ENCODE measurements at regions not wholly inside any gene's neighbourhood (a gene's known extent, or its start where the extent isn't known, plus 50 kb on each side); places are given as distances from the start of the nearest gene placed in this dataset.
A peak's percentile ranks its signal among the peaks of the same experiment; 100 is the strongest.
"Not testable (repeated sequence)": the region's sequence is repeated elsewhere in the genome, so short reads cannot be mapped to it uniquely, and the experiment has no call there.

GRCh38 chr7:76879733-76880288 lies 152.3 kb downstream of the SPDYE17 start:
- H3K27me3 ChIP-seq; H3K9me3 ChIP-seq; H3K27ac ChIP-seq; H3K4me1 ChIP-seq; intact Hi-C loops (cut with DNase I; ENCODE audit: low total_unique reads); H3K4me3 ChIP-seq; H3K36me3 ChIP-seq; DNase-seq; in situ Hi-C loops (cut with MboI; ENCODE audit: low pct_ligation_motif_present in 1 of 4, low pct_unique_long_range_greater_than_20kb in 1 of 4, low sequenced_read_pairs in 3 of 4): not testable (repeated sequence)
- WGBS, 2 donors (ENCODE audit: low coverage in 1 of 2) = 86% methylated on average over 7 of the region's 7 CpGs; no CpG with 5 or more reads in 1 of the 2 donors

GRCh38 chr7:76875760-76876159 lies 156.4 kb downstream of the SPDYE17 start:
- H3K27ac ChIP-seq; in situ Hi-C loops (cut with MboI; ENCODE audit: low pct_ligation_motif_present in 1 of 4, low pct_unique_long_range_greater_than_20kb in 1 of 4, low sequenced_read_pairs in 3 of 4); H3K9me3 ChIP-seq; DNase-seq; H3K36me3 ChIP-seq; H3K4me1 ChIP-seq; H3K27me3 ChIP-seq; intact Hi-C loops (cut with DNase I; ENCODE audit: low total_unique reads); H3K4me3 ChIP-seq: not testable (repeated sequence)

- intact Hi-C loops (cut with DNase I; ENCODE audit: low total_unique reads); H3K9me3 ChIP-seq; H3K27me3 ChIP-seq; in situ Hi-C loops (cut with MboI; ENCODE audit: low pct_ligation_motif_present in 1 of 4, low pct_unique_long_range_greater_than_20kb in 1 of 4, low sequenced_read_pairs in 3 of 4); H3K36me3 ChIP-seq; DNase-seq; H3K4me1 ChIP-seq; H3K27ac ChIP-seq; H3K4me3 ChIP-seq: not testable (repeated sequence)
- WGBS, 2 donors (ENCODE audit: low coverage in 1 of 2) = 33% methylated on average over 1 of the region's 1 CpG; no CpG with 5 or more reads in 1 of the 2 donors
Measured at GRCh38 chr7:76870504-76870808, 161.7 kb downstream of the SPDYE17 start.

- H3K4me1 ChIP-seq; H3K4me3 ChIP-seq; H3K36me3 ChIP-seq; H3K9me3 ChIP-seq; intact Hi-C loops (cut with DNase I; ENCODE audit: low total_unique reads); H3K27ac ChIP-seq; H3K27me3 ChIP-seq; in situ Hi-C loops (cut with MboI; ENCODE audit: low pct_ligation_motif_present in 1 of 4, low pct_unique_long_range_greater_than_20kb in 1 of 4, low sequenced_read_pairs in 3 of 4); DNase-seq: not testable (repeated sequence)
- 74% methylated on average over 4 of the region's 4 CpGs; no CpG with 5 or more reads in 1 of the 2 donors for WGBS, 2 donors (ENCODE audit: low coverage in 1 of 2)
Measured at GRCh38 chr7:76867364-76867889, 164.7 kb downstream of the SPDYE17 start.

GRCh38 chr7:76863150-76863773 lies 168.9 kb downstream of the SPDYE17 start:
- H3K27ac ChIP-seq = peak overlapping the region in 1 of 4 donors; percentile 31
- H3K36me3 ChIP-seq; H3K4me3 ChIP-seq; H3K27me3 ChIP-seq; intact Hi-C loops (cut with DNase I; ENCODE audit: low total_unique reads); DNase-seq; H3K9me3 ChIP-seq; in situ Hi-C loops (cut with MboI; ENCODE audit: low pct_ligation_motif_present in 1 of 4, low pct_unique_long_range_greater_than_20kb in 1 of 4, low sequenced_read_pairs in 3 of 4): not testable (repeated sequence)
- peaks cover 0 to 12% (median 3%) of the 10 kb centered on the region in 4 donors for H3K4me1 ChIP-seq
- WGBS, 2 donors (ENCODE audit: low coverage in 1 of 2) = 28 to 38% methylated on average over 1 of the region's 5 CpGs

- intact Hi-C loops (cut with DNase I; ENCODE audit: low total_unique reads); H3K27ac ChIP-seq; H3K27me3 ChIP-seq; H3K36me3 ChIP-seq; in situ Hi-C loops (cut with MboI; ENCODE audit: low pct_ligation_motif_present in 1 of 4, low pct_unique_long_range_greater_than_20kb in 1 of 4, low sequenced_read_pairs in 3 of 4); H3K9me3 ChIP-seq; DNase-seq; H3K4me3 ChIP-seq: not testable (repeated sequence)
- peaks cover 0 to 12% (median 3%) of the 10 kb centered on the region in 4 donors for H3K4me1 ChIP-seq
Measured at GRCh38 chr7:76862241-76862640, 169.9 kb downstream of the SPDYE17 start.

- DNase-seq; H3K9me3 ChIP-seq; H3K27ac ChIP-seq; intact Hi-C loops (cut with DNase I; ENCODE audit: low total_unique reads); H3K4me3 ChIP-seq; H3K27me3 ChIP-seq; in situ Hi-C loops (cut with MboI; ENCODE audit: low pct_ligation_motif_present in 1 of 4, low pct_unique_long_range_greater_than_20kb in 1 of 4, low sequenced_read_pairs in 3 of 4); H3K36me3 ChIP-seq: not testable (repeated sequence)
- peaks cover 0 to 12% (median 3%) of the 10 kb centered on the region in 4 donors for H3K4me1 ChIP-seq
- WGBS, 2 donors (ENCODE audit: low coverage in 1 of 2) = 23 to 31% methylated on average over 5 of the region's 5 CpGs
Measured at GRCh38 chr7:76859933-76860332, 172.2 kb downstream of the SPDYE17 start.

GRCh38 chr7:76854631-76855030 lies 177.5 kb downstream of the SPDYE17 start:
- H3K36me3 ChIP-seq; DNase-seq; intact Hi-C loops (cut with DNase I; ENCODE audit: low total_unique reads); H3K9me3 ChIP-seq; H3K27me3 ChIP-seq; in situ Hi-C loops (cut with MboI; ENCODE audit: low pct_ligation_motif_present in 1 of 4, low pct_unique_long_range_greater_than_20kb in 1 of 4, low sequenced_read_pairs in 3 of 4); H3K4me3 ChIP-seq; H3K27ac ChIP-seq; H3K4me1 ChIP-seq: not testable (repeated sequence)

- H3K4me3 ChIP-seq; intact Hi-C loops (cut with DNase I; ENCODE audit: low total_unique reads); H3K27ac ChIP-seq; H3K27me3 ChIP-seq; H3K4me1 ChIP-seq; H3K9me3 ChIP-seq; DNase-seq; in situ Hi-C loops (cut with MboI; ENCODE audit: low pct_ligation_motif_present in 1 of 4, low pct_unique_long_range_greater_than_20kb in 1 of 4, low sequenced_read_pairs in 3 of 4); H3K36me3 ChIP-seq: not testable (repeated sequence)
- WGBS, 2 donors (ENCODE audit: low coverage in 1 of 2) = 47 to 72% methylated on average over 6 of the region's 6 CpGs
Measured at GRCh38 chr7:76852787-76853584, 179.2 kb downstream of the SPDYE17 start.

GRCh38 chr7:76852362-76852761 lies 179.8 kb downstream of the SPDYE17 start:
- intact Hi-C loops (cut with DNase I; ENCODE audit: low total_unique reads); H3K27ac ChIP-seq; H3K9me3 ChIP-seq; in situ Hi-C loops (cut with MboI; ENCODE audit: low pct_ligation_motif_present in 1 of 4, low pct_unique_long_range_greater_than_20kb in 1 of 4, low sequenced_read_pairs in 3 of 4); H3K4me3 ChIP-seq; DNase-seq; H3K4me1 ChIP-seq; H3K27me3 ChIP-seq; H3K36me3 ChIP-seq: not testable (repeated sequence)
- WGBS, 2 donors (ENCODE audit: low coverage in 1 of 2) = 79% methylated on average over 1 of the region's 1 CpG; no CpG with 5 or more reads in 1 of the 2 donors

GRCh38 chr7:76851617-76852016 lies 180.5 kb downstream of the SPDYE17 start:
- WGBS, 2 donors (ENCODE audit: low coverage in 1 of 2) = 78% methylated on average over 5 of the region's 5 CpGs; no CpG with 5 or more reads in 1 of the 2 donors
- H3K36me3 ChIP-seq; H3K9me3 ChIP-seq; H3K4me3 ChIP-seq; DNase-seq; in situ Hi-C loops (cut with MboI; ENCODE audit: low pct_ligation_motif_present in 1 of 4, low pct_unique_long_range_greater_than_20kb in 1 of 4, low sequenced_read_pairs in 3 of 4); H3K27me3 ChIP-seq; H3K27ac ChIP-seq; H3K4me1 ChIP-seq; intact Hi-C loops (cut with DNase I; ENCODE audit: low total_unique reads): not testable (repeated sequence)
